ENCODE measurements at regions not wholly inside any gene's neighbourhood (a gene's known extent, or its start where the extent isn't known, plus 50 kb on each side); places are given as distances from the start of the nearest gene placed in this dataset.

DNA sequence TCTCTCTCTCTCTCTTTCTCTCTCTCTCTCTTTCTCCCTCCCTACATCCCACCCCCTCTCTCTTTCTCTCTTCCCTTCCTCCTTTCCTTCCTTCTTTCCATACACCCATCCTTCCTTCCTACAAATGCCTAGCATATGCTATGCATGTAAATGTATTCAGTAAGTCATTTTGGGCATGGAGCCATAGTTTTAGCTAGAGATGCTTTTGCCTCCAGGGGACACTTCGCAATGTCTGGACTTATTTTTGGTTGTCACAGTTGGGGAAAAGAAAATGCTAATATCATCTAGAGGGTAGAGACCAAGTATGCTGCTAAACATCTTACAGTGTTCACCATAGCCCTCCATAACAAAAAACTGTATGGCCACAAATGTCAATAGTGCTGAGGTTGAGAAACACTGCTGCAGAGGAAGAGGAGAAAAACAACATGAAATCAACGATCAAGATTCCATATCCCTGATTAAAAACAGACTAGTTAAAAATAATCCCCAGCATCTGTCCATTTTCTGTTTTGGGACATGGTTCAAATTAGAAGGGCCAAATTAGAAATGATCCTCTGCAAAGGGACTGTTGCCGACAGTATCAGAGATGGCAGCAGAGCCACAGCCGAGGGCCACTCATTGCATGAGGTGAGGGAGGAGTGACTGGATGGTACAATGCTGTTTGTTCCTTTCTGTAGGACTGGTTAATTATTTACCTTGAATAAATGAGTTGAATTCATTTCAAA is 152.7 kb downstream of the SH3BGRL2 start:
- Histone ChIP-seq H3K9me3 (no peaks in the 10 kb centered on the region), H3K27ac (no peak overlapping the region), H3K4me3 (no peak overlapping the region), H3K36me3 (no peaks in the 10 kb centered on the region), H3K4me1 (no peaks in the 10 kb centered on the region), H3K27me3 (no peaks in the 10 kb centered on the region)
- intact Hi-C loops (cut with DNase I; ENCODE audit: low total_unique reads): no loop called here
- DNase-seq (ENCODE audit: low spot score in 2 of 2): no peak
- TF ChIP-seq POLR2A (IDR thresholded peaks at IDR 0.05): no peak
- no peak for TF ChIP-seq POLR2AphosphoS5 (IDR thresholded peaks at IDR 0.05)
- no peak for TF ChIP-seq CTCF (IDR thresholded peaks at IDR 0.05)

GRCh38 chr6:79782792-79783580 is 151.9 kb downstream of the SH3BGRL2 start:
- no peak overlapping the region for H3K27ac ChIP-seq
- TF ChIP-seq POLR2A (IDR thresholded peaks at IDR 0.05) (no peak), CTCF (IDR thresholded peaks at IDR 0.05) (no peak), POLR2AphosphoS5 (IDR thresholded peaks at IDR 0.05) (no peak)
- intact Hi-C loops (cut with DNase I; ENCODE audit: low total_unique reads): no loop called here
- no peak overlapping the region for H3K4me3 ChIP-seq
- no peak for DNase-seq (ENCODE audit: low spot score in 2 of 2)
- H3K27me3 ChIP-seq: no peaks in the 10 kb centered on the region
- no peaks in the 10 kb centered on the region for H3K4me1 ChIP-seq
- no peaks in the 10 kb centered on the region for H3K9me3 ChIP-seq
- no peaks in the 10 kb centered on the region for H3K36me3 ChIP-seq

- no peak overlapping the region for H3K4me3 ChIP-seq
- H3K9me3 ChIP-seq: no peaks in the 10 kb centered on the region
- no peak overlapping the region for H3K27ac ChIP-seq
- H3K4me1 ChIP-seq: no peaks in the 10 kb centered on the region
- no peaks in the 10 kb centered on the region for H3K27me3 ChIP-seq
- DNase-seq (ENCODE audit: low spot score in 2 of 2): no peak
- H3K36me3 ChIP-seq: no peaks in the 10 kb centered on the region
- no peak for TF ChIP-seq POLR2AphosphoS5 (IDR thresholded peaks at IDR 0.05)
- no peak for TF ChIP-seq POLR2A (IDR thresholded peaks at IDR 0.05)
- no peak for TF ChIP-seq CTCF (IDR thresholded peaks at IDR 0.05)
- intact Hi-C loops (cut with DNase I; ENCODE audit: low total_unique reads): no loop called here
Observed at GRCh38 chr6:79781916-79782315, 150.8 kb downstream of the SH3BGRL2 start.

- H3K27me3 ChIP-seq: no peaks in the 10 kb centered on the region
- H3K27ac ChIP-seq: no peak overlapping the region
- no peaks in the 10 kb centered on the region for H3K9me3 ChIP-seq
- H3K4me1 ChIP-seq: no peaks in the 10 kb centered on the region
- no peaks in the 10 kb centered on the region for H3K36me3 ChIP-seq
- DNase-seq (ENCODE audit: low spot score in 2 of 2): no peak
- no peak overlapping the region for H3K4me3 ChIP-seq
- intact Hi-C loops (cut with DNase I; ENCODE audit: low total_unique reads): no loop called here
- TF ChIP-seq POLR2A (IDR thresholded peaks at IDR 0.05) (no peak), POLR2AphosphoS5 (IDR thresholded peaks at IDR 0.05) (no peak), CTCF (IDR thresholded peaks at IDR 0.05) (no peak)
Observed at GRCh38 chr6:79780881-79781280, 149.8 kb downstream of the SH3BGRL2 start.

DNA sequence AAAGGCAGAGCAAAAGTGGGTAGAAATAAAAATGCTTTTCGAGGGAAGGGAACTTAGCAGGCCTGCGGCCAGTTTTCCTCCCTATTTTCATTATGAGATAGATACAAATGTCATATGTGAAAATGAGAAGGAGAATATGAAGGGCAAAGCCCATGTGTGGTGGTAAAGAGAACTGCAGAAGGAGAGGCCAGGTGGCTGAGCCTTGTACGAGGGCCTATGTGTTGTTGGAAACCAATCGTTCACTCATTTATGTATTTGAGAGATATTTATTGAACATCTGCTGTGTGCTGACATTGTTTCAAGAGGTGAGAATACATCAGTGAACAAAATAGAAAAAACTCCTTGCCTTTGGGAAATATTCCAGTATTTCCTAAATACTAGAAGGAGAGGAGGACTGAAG is 147.7 kb downstream of the SH3BGRL2 start:
- TF ChIP-seq CTCF (IDR thresholded peaks at IDR 0.05) (no peak), POLR2AphosphoS5 (IDR thresholded peaks at IDR 0.05) (no peak), POLR2A (IDR thresholded peaks at IDR 0.05) (no peak)
- intact Hi-C loops (cut with DNase I; ENCODE audit: low total_unique reads): no loop called here
- Histone ChIP-seq H3K27ac (no peak overlapping the region), H3K36me3 (no peaks in the 10 kb centered on the region), H3K4me1 (no peaks in the 10 kb centered on the region), H3K9me3 (no peaks in the 10 kb centered on the region), H3K4me3 (no peak overlapping the region), H3K27me3 (no peaks in the 10 kb centered on the region)
- DNase-seq (ENCODE audit: low spot score in 2 of 2): no peak

Measured in breast epithelium (tissue), 4 donors.